ENCODE measurements at regions not wholly inside any gene's neighbourhood (a gene's known extent, or its start where the extent isn't known, plus 50 kb on each side); places are given as distances from the start of the nearest gene placed in this dataset.

GRCh38 chr18:75904416-75904815 is 476.9 kb upstream of the SMIM21 start:
- DNase-seq (ENCODE audit: low read depth), result no peak

- DNase-seq (ENCODE audit: low read depth), result no peak
Observed at GRCh38 chr18:75898651-75899050, 471.1 kb upstream of the SMIM21 start.

- DNase-seq (ENCODE audit: low read depth), result no peak
Observed at GRCh38 chr18:75897386-75897785, 469.9 kb upstream of the SMIM21 start.

- DNase-seq (ENCODE audit: low read depth), result no peak
Observed at GRCh38 chr18:75896865-75897264, 469.4 kb upstream of the SMIM21 start.

- no peak for DNase-seq (ENCODE audit: low read depth)
Observed at GRCh38 chr18:75895135-75895534, 467.6 kb upstream of the SMIM21 start.

GRCh38 chr18:75884728-75885127 is 457.2 kb upstream of the SMIM21 start:
- no peak for DNase-seq (ENCODE audit: low read depth)

GRCh38 chr18:75880925-75881504 is 453.5 kb upstream of the SMIM21 start:
- no peak for DNase-seq (ENCODE audit: low read depth)

- DNase-seq (ENCODE audit: low read depth), result no peak
Observed at GRCh38 chr18:75880266-75880665, 452.8 kb upstream of the SMIM21 start.

- DNase-seq (ENCODE audit: low read depth), result no peak
Observed at GRCh38 chr18:75879196-75879595, 451.7 kb upstream of the SMIM21 start.

- no peak for DNase-seq (ENCODE audit: low read depth)
Observed at GRCh38 chr18:75875559-75875958, 448.1 kb upstream of the SMIM21 start.

GRCh38 chr18:75874401-75875089 is 447.0 kb upstream of the SMIM21 start:
- no peak for DNase-seq (ENCODE audit: low read depth)

- DNase-seq (ENCODE audit: low read depth), result no peak
Observed at GRCh38 chr18:75871596-75871995, 444.1 kb upstream of the SMIM21 start.

- no peak for DNase-seq (ENCODE audit: low read depth)
Observed at GRCh38 chr18:75869162-75869561, 441.7 kb upstream of the SMIM21 start.

GRCh38 chr18:75868031-75868430 is 440.5 kb upstream of the SMIM21 start:
- no peak for DNase-seq (ENCODE audit: low read depth)

GRCh38 chr18:75865639-75866038 is 438.1 kb upstream of the SMIM21 start:
- no peak for DNase-seq (ENCODE audit: low read depth)

GRCh38 chr18:75864816-75865215 is 437.3 kb upstream of the SMIM21 start:
- no peak for DNase-seq (ENCODE audit: low read depth)

GRCh38 chr18:75863696-75864095 is 436.2 kb upstream of the SMIM21 start:
- no peak for DNase-seq (ENCODE audit: low read depth)

- DNase-seq (ENCODE audit: low read depth), result no peak
Observed at GRCh38 chr18:75862458-75862857, 435.0 kb upstream of the SMIM21 start.

- DNase-seq (ENCODE audit: low read depth), result no peak
Observed at GRCh38 chr18:75860166-75860565, 432.7 kb upstream of the SMIM21 start.

GRCh38 chr18:75859533-75859932 is 432.0 kb upstream of the SMIM21 start:
- DNase-seq (ENCODE audit: low read depth), result no peak

- no peak for DNase-seq (ENCODE audit: low read depth)
Observed at GRCh38 chr18:75858754-75859153, 431.3 kb upstream of the SMIM21 start.

- DNase-seq (ENCODE audit: low read depth), result no peak
Observed at GRCh38 chr18:75857558-75857957, 430.1 kb upstream of the SMIM21 start.

GRCh38 chr18:75854808-75855207 is 427.3 kb upstream of the SMIM21 start:
- DNase-seq (ENCODE audit: low read depth), result no peak

- DNase-seq (ENCODE audit: low read depth), result no peak
Observed at GRCh38 chr18:75854174-75854573, 426.7 kb upstream of the SMIM21 start.

Measured in fibroblast of gingiva (primary cell).